ENCODE measurements at regions not wholly inside any gene's neighbourhood (a gene's known extent, or its start where the extent isn't known, plus 50 kb on each side); places are given as distances from the start of the nearest gene placed in this dataset.

- no peak for DNase-seq (ENCODE audit: low spot score)
Observed at GRCh38 chr5:68708156-68708841, 385.5 kb upstream of the SLC30A5 start.

- no peak for DNase-seq (ENCODE audit: low spot score)
Observed at GRCh38 chr5:68708842-68709170, 385.0 kb upstream of the SLC30A5 start.

- DNase-seq (ENCODE audit: low spot score), result no peak
Observed at GRCh38 chr5:68709239-68709638, 384.6 kb upstream of the SLC30A5 start.

DNA sequence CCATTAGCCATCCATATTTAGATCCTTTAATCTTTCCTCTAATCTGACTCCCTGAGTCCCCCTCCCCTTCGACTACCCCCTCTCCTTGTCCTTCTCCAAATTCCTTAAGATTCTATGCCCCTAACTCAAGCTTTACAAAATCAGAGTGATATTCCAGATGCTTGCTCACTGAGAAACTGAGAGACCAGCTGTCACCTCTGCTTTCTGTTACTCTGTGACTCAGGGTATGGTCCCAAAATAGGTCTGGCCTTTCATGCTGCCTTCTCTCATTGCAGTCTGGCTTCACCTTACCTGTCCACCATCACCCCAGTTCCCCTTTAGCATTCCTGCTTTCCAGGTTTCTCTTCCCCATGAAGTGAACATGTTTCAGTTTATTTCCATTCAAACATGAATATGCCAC is 383.3 kb upstream of the SLC30A5 start:
- no peak for DNase-seq (ENCODE audit: low spot score)

DNA sequence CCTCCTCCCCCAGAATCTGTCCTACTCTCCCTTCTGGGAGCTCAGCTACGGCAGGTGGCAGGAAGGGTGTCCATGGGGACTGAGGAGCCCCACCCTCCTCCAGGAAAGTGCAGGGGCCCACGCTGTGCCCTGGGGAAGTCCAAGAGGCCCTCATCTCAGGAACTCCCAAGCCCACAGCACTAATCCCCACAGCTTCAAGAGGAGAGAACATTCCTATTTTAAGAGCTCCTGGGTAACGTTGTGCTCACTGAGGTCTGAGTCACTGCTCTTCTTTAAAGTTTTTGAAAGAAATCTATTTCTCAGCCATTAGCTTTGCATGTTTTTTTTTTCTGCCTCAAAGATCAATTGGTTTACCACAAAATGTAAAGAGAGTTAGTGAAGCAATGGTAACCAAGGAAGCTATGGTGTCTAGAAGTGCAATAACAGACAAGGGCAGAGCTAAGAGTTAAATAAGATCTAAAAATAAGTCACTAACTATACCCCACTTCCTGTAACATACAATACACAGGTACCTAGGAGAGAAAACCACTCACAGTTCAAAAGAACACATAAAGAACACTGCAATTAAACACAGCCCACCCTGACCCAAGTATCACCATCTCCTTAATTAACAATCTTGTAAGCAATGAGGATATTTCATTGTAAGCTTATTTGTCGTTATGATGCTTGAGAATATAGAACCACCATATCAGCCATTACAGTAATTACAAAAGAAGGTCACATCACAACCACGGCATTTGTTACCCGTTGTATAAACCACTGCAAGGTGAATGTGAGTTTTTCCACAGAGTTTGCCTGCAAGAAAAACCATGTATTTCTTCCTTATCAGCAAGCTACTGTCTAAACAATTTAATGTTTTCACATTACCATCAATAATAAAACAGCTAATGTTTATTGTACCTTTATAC is 382.3 kb upstream of the SLC30A5 start:
- DNase-seq (ENCODE audit: low spot score), result no peak

DNA sequence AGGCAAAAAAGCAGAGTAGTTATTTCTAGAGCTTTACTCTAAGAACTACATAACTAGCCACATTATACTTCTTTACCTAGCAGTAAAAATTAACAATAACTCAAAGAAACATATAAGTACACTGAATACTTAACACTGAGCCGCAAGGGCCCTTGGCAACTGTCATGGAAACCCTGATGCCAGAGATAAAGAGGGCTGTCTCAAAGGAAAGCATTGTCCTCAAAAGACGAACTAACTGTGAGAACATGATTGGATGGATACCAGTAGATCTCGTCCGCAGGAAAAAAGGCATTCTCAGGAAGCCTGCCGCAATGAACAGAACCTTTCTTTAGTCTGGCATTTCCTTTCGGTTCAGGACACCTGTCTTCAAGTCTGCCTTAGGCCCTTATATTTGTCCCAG is 379.0 kb upstream of the SLC30A5 start:
- DNase-seq (ENCODE audit: low spot score), result no peak

- no peak for DNase-seq (ENCODE audit: low spot score)
Observed at GRCh38 chr5:68720884-68721610, 372.8 kb upstream of the SLC30A5 start.

- DNase-seq (ENCODE audit: low spot score), result no peak
Observed at GRCh38 chr5:68722357-68722756, 371.5 kb upstream of the SLC30A5 start.

GRCh38 chr5:68725905-68726683 is 367.7 kb upstream of the SLC30A5 start:
- no peak for DNase-seq (ENCODE audit: low spot score)

DNA sequence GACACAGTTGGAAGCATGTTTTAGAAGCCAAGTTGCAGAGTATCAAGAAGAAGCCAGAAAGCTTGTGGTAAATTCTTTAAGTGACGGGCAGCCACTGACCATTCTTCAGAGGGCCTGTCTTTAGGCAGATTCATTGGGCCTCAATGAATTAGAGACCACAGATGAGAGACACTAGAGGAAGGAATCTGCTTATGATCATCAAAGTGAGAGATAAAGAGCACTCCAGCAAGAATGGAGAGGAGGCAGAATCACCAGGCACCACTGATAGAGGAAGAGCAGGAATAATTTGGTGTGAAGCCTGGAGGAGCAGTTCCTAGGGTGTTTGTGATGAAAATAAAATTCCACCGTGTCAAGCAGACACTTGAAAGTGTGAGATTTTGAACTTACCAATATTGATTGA is 365.9 kb upstream of the SLC30A5 start:
- no peak for DNase-seq (ENCODE audit: low spot score)

GRCh38 chr5:68729678-68730077 is 364.1 kb upstream of the SLC30A5 start:
- DNase-seq (ENCODE audit: low spot score), result no peak

- DNase-seq (ENCODE audit: low spot score), result peak; percentile 84
Observed at GRCh38 chr5:68730220-68730978, 363.4 kb upstream of the SLC30A5 start.

GRCh38 chr5:68730979-68731654 is 362.7 kb upstream of the SLC30A5 start:
- no peak for DNase-seq (ENCODE audit: low spot score)

DNA sequence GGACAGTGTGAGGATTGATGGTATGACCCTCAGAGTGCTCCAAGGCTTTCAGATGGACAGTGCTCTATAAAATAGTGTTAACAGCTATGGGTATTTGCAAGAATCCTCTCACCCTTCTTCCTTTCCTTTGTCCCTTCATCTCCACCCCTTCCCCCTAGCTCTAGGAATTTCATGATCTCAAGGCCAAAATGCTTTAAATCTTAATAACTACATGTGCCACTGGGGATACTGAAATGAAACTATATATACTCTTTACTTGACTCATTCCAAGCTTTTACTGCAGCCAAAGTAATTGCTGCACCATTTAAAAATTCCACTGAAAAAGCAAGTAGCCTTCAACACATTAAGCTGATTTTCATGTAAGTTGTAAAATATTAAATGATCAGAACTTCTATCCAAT is 361.6 kb upstream of the SLC30A5 start:
- DNase-seq (ENCODE audit: low spot score), result no peak

DNA sequence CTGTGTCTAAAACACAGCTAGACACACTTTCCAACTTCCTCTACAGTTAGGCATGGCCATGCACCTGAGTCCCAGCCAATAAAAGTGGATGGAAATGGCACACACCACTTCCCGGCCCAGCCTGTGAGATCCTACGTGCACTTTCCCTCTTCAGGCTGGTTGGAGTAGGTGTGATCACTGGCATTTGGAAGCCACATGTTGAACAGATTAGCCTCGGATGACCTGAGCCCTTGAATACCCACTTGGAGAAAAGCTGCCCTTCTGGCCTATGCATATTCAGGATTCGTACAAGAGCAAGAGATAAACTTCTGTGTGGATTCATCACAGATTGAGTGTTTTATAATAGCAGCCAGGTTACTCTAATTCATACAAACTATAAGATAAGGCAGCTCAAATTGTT is 359.0 kb upstream of the SLC30A5 start:
- DNase-seq (ENCODE audit: low spot score), result no peak

DNA sequence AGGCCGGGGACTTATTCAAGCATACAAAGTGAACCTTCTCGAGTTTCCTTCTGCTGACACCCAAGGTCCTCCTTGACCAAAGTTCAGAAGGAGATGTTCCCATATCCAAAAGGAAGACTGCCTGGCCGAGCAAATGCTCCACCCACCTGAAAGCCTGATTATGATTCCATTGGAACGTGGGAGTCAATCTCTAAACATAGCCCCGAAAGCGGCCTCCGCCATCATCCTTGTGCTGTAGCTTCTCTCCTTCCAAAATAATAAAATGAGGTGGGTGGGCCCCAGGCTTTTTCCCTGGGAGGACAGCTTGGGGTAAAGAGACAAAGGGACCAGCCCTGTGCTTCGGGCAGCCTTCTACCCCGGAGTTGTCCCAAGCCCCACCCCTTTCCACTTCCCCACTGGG is 355.6 kb upstream of the SLC30A5 start:
- DNase-seq (ENCODE audit: low spot score), result no peak

GRCh38 chr5:68738841-68739240 is 355.0 kb upstream of the SLC30A5 start:
- DNase-seq (ENCODE audit: low spot score), result no peak

DNA sequence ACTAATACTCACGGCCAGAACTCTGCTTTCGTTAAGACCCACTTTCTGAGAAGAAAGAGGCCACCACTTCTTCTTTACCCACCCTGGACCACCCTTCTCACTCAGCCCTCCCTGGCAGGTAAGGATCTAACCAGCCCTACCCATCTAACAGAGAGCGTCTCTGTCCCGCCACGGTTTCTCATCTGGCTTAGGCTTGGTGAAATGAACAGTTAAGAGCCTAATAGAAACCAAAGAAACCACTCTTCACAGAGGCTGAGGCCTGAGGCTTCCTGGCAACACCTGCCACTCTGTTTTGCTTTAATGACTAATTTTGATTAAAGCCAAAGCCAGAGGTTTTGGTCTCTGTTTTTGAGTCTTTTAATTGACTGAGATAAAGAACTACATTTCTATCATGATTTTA is 354.1 kb upstream of the SLC30A5 start:
- no peak for DNase-seq (ENCODE audit: low spot score)

- no peak for DNase-seq (ENCODE audit: low spot score)
Observed at GRCh38 chr5:68740226-68740910, 353.4 kb upstream of the SLC30A5 start.

- DNase-seq (ENCODE audit: low spot score), result no peak
Observed at GRCh38 chr5:68744206-68744605, 349.6 kb upstream of the SLC30A5 start.

All from A172 (cell line).